ENCODE measurements at regions not wholly inside any gene's neighbourhood (a gene's known extent, or its start where the extent isn't known, plus 50 kb on each side); places are given as distances from the start of the nearest gene placed in this dataset.
A peak's percentile ranks its signal among the peaks of the same experiment; 100 is the strongest.

- POLR2A ChIA-PET: no interaction called here
- Histone ChIP-seq H3K36me3 (ENCODE audit: control insufficient read depth in 2 of 2, insufficient read depth in 1 of 2, low read length in 2 of 2) (no peaks in the 10 kb centered on the region), H3K4me3 (ENCODE audit: low read depth, low read length) (no peak overlapping the region), H3K27ac (ENCODE audit: extremely low read depth, low read depth, low read length) (no peak overlapping the region), H3K4me1 (ENCODE audit: control insufficient read depth, insufficient read depth, low read length) (no peaks in the 10 kb centered on the region), H3K9me3 (ENCODE audit: control insufficient read depth, insufficient read depth, low read depth, low read length) (no peaks in the 10 kb centered on the region)
- TF ChIP-seq ZBTB1 (tag by site-specific recombination; IDR thresholded peaks at IDR 0.05) (no peak), MEIS1 (CRISPR knock-in tag; IDR thresholded peaks at IDR 0.05; ENCODE audit: borderline replicate concordance) (no peak), ZNF324 (tag by site-specific recombination; IDR thresholded peaks at IDR 0.05) (no peak), ZNF548 (tag by site-specific recombination; IDR thresholded peaks at IDR 0.05) (no peak), ZNF24 (tag by site-specific recombination; IDR thresholded peaks at IDR 0.05) (no peak), ZNF624 (tag by site-specific recombination; IDR thresholded peaks at IDR 0.05) (no peak), ZNF280D (tag by site-specific recombination; IDR thresholded peaks at IDR 0.05) (no peak)
- CTCF ChIA-PET: no interaction called here
These were observed 354.3 kb downstream of the C16orf95 start for GRCh38 chr16:86962913-86963312.

GRCh38 chr16:86963600-86964575 is 353.3 kb downstream of the C16orf95 start:
- TF ChIP-seq ZNF184 (tag by site-specific recombination; IDR thresholded peaks at IDR 0.05) (no peak), ATF2 (tag by site-specific recombination; IDR thresholded peaks at IDR 0.05; ENCODE audit: low read depth) (peak; percentile 39; the same call in 1 of the 2 replicates)
- CTCF ChIA-PET: no interaction called here

GRCh38 chr16:86964796-86965241 is 352.4 kb downstream of the C16orf95 start:
- TF ChIP-seq ZNF133 (tag by site-specific recombination; IDR thresholded peaks at IDR 0.05) (no peak), ZNF830 (tag by site-specific recombination; IDR thresholded peaks at IDR 0.05; ENCODE audit: low read depth) (no peak), ZNF335 (tag by site-specific recombination; conservative IDR thresholded peaks at IDR 0.05) (no peak), RBAK (tag by site-specific recombination; IDR thresholded peaks at IDR 0.05) (no peak), OSR2 (tag by site-specific recombination; IDR thresholded peaks at IDR 0.05) (no peak), ZNF169 (tag by site-specific recombination; IDR thresholded peaks at IDR 0.05) (no peak), ZNF677 (tag by site-specific recombination; IDR thresholded peaks at IDR 0.05) (no peak), TCF7L2 (IDR thresholded peaks at IDR 0.05; ENCODE audit: borderline replicate concordance, low read depth, low read length) (no peak), ZNF747 (tag by site-specific recombination; IDR thresholded peaks at IDR 0.05) (no peak), FEZF1 (tag by site-specific recombination; IDR thresholded peaks at IDR 0.05) (no peak), ZNF544 (tag by site-specific recombination; IDR thresholded peaks at IDR 0.05) (no peak), ZBTB11 (tag by site-specific recombination; conservative IDR thresholded peaks at IDR 0.05; ENCODE audit: low read depth) (no peak), SP7 (tag by site-specific recombination; IDR thresholded peaks at IDR 0.05) (no peak), ZNF548 (tag by site-specific recombination; IDR thresholded peaks at IDR 0.05) (no peak), ZNF701 (tag by site-specific recombination; IDR thresholded peaks at IDR 0.05) (no peak)
- CTCF ChIA-PET: no interaction called here

More at GRCh38 chr16:86963600-86964575, 353.3 kb downstream of the C16orf95 start:
- no peaks in the 10 kb centered on the region for H3K9me3 ChIP-seq (ENCODE audit: control insufficient read depth, insufficient read depth, low read depth, low read length)
- no peak overlapping the region for H3K4me3 ChIP-seq (ENCODE audit: low read depth, low read length)
- no peak overlapping the region for H3K27ac ChIP-seq (ENCODE audit: extremely low read depth, low read depth, low read length)
- H3K36me3 ChIP-seq (ENCODE audit: control insufficient read depth in 2 of 2, insufficient read depth in 1 of 2, low read length in 2 of 2): no peaks in the 10 kb centered on the region
- H3K4me1 ChIP-seq (ENCODE audit: control insufficient read depth, insufficient read depth, low read length): no peaks in the 10 kb centered on the region
- POLR2A ChIA-PET: no interaction called here

More at GRCh38 chr16:86964796-86965241, 352.4 kb downstream of the C16orf95 start:
- no peaks in the 10 kb centered on the region for H3K9me3 ChIP-seq (ENCODE audit: control insufficient read depth, insufficient read depth, low read depth, low read length)
- no peaks in the 10 kb centered on the region for H3K36me3 ChIP-seq (ENCODE audit: control insufficient read depth in 2 of 2, insufficient read depth in 1 of 2, low read length in 2 of 2)
- no peak overlapping the region for H3K27ac ChIP-seq (ENCODE audit: extremely low read depth, low read depth, low read length)
- POLR2A ChIA-PET: no interaction called here
- H3K4me3 ChIP-seq (ENCODE audit: low read depth, low read length): no peak overlapping the region
- H3K4me1 ChIP-seq (ENCODE audit: control insufficient read depth, insufficient read depth, low read length): no peaks in the 10 kb centered on the region
